HEK293 (cell line): ENCODE measurements at regions not wholly inside any gene's neighbourhood (a gene's known extent, or its start where the extent isn't known, plus 50 kb on each side); places are given as distances from the start of the nearest gene placed in this dataset.

Experiments
- CTCF ChIA-PET: fragments of 350-600 bp; formaldehyde crosslinking; extraction: SDS; loops from one replicate; lab custom pipeline; 2021; ENCODE audit warnings: antibody characterized with exemption; lab: Yijun Ruan, JAX
- POLR2A ChIA-PET: fragments of 300-600 bp; formaldehyde crosslinking; extraction: SDS; loops from one replicate; lab custom pipeline; 2020; ENCODE audit warnings: antibody characterized with exemption, inconsistent platforms; lab: Yijun Ruan, JAX
- H3K27ac ChIP-seq: fragments of 200-500 bp; sonication (Bioruptor generic); 2 replicates; pipeline ENCODE4 v1.5.1; 2014; ENCODE audit warnings: low read depth, low read length, control low read depth, inconsistent platforms; ENCODE audit errors: extremely low read depth
- H3K36me3 ChIP-seq, 2 experiments: fragments of 200-500 bp in 1 of 2; sonication (Bioruptor generic) in 1 of 2; 1 replicate in 1 of 2; 2 replicates in 1 of 2; pipeline ENCODE4 v1.5.1; 2014 to 2017; ENCODE audit warnings: inconsistent platforms in 2 of 2, low read length in 2 of 2; ENCODE audit not compliant: control insufficient read depth in 2 of 2, insufficient read depth in 1 of 2
- H3K4me1 ChIP-seq: fragments of 200-500 bp; sonication (Bioruptor generic); 2 replicates; pipeline ENCODE4 v1.5.1; 2014; ENCODE audit warnings: mild to moderate bottlenecking, low read length, inconsistent platforms; ENCODE audit not compliant: control insufficient read depth, insufficient read depth
- H3K4me3 ChIP-seq: 2 replicates; pipeline ENCODE4 v1.5.1; 2011; ENCODE audit warnings: low read depth, mild to moderate bottlenecking, control low read depth, low read length, moderate library complexity
- H3K9me3 ChIP-seq: fragments of 200-500 bp; sonication (Bioruptor generic); 2 replicates; pipeline ENCODE4 v1.5.1; 2014; ENCODE audit warnings: low read depth, low read length, inconsistent platforms; ENCODE audit not compliant: control insufficient read depth, insufficient read depth
- GLIS2 ChIP-seq: fragments of 450-650 bp; formaldehyde crosslinking; IDR thresholded peaks from 2 replicates; pipeline ENCODE4 v1.5.1; 2016; ENCODE audit warnings: missing biosample characterization, missing genetic modification characterization
- HOXA7 ChIP-seq: sonication (generic); formaldehyde crosslinking; IDR thresholded peaks from 2 replicates; pipeline ENCODE4 v1.8.1; 2022; ENCODE audit warnings: missing genetic modification reagents, borderline replicate concordance
- IKZF3 ChIP-seq: fragments of 450-650 bp; IDR thresholded peaks from 2 replicates; pipeline ENCODE4 v1.5.0; 2018; ENCODE audit warnings: missing biosample characterization, mild to moderate bottlenecking, missing genetic modification characterization, moderate library complexity
- MEIS1 ChIP-seq: sonication (generic); formaldehyde crosslinking; IDR thresholded peaks from 2 replicates; pipeline ENCODE4 v1.8.1; 2022; ENCODE audit warnings: missing genetic modification reagents, mild to moderate bottlenecking, borderline replicate concordance
- OSR2 ChIP-seq: fragments of 450-650 bp; formaldehyde crosslinking; IDR thresholded peaks from 2 replicates; pipeline ENCODE4 v1.5.1; 2016; ENCODE audit warnings: missing biosample characterization, missing genetic modification characterization
- OVOL3 ChIP-seq: fragments of 450-650 bp; formaldehyde crosslinking; IDR thresholded peaks from 2 replicates; pipeline ENCODE4 v1.5.1; 2016; ENCODE audit warnings: missing biosample characterization, missing genetic modification characterization
- SETDB1 ChIP-seq: IDR thresholded peaks from one replicate; pipeline ENCODE4 v1.6.1; 2017; ENCODE audit warnings: mild to moderate bottlenecking, low read length, moderate library complexity, mixed read lengths; ENCODE audit not compliant: insufficient read length
- WT1 ChIP-seq: fragments of 450-650 bp; formaldehyde crosslinking; IDR thresholded peaks from 2 replicates; pipeline ENCODE4 v1.5.1; 2016; ENCODE audit warnings: missing biosample characterization, missing genetic modification characterization
- ZBTB1 ChIP-seq: fragments of 450-650 bp; formaldehyde crosslinking; IDR thresholded peaks from 2 replicates; pipeline ENCODE4 v1.5.1; 2016; ENCODE audit warnings: missing biosample characterization, missing genetic modification characterization
- ZNF140 ChIP-seq: fragments of 450-650 bp; formaldehyde crosslinking; IDR thresholded peaks from 2 replicates; pipeline ENCODE4 v1.5.1; 2016; ENCODE audit warnings: missing biosample characterization, missing genetic modification characterization
- ZNF174 ChIP-seq: fragments of 450-650 bp; formaldehyde crosslinking; IDR thresholded peaks from 2 replicates; pipeline ENCODE4 v1.5.0; 2017; ENCODE audit warnings: missing biosample characterization, mild to moderate bottlenecking, missing genetic modification characterization
- ZNF366 ChIP-seq: fragments of 450-650 bp; formaldehyde crosslinking; conservative IDR thresholded peaks from 2 replicates; pipeline ENCODE4 v1.5.1; 2016; ENCODE audit warnings: missing biosample characterization, missing genetic modification characterization
- ZNF416 ChIP-seq: fragments of 450-650 bp; formaldehyde crosslinking; IDR thresholded peaks from 2 replicates; pipeline ENCODE4 v1.5.1; 2016; ENCODE audit warnings: missing biosample characterization, missing genetic modification characterization
- ZNF548 ChIP-seq: fragments of 450-650 bp; formaldehyde crosslinking; IDR thresholded peaks from 2 replicates; pipeline ENCODE4 v1.5.1; 2016; ENCODE audit warnings: missing biosample characterization, missing genetic modification characterization
- ZNF549 ChIP-seq: fragments of 450-650 bp; IDR thresholded peaks from 2 replicates; pipeline ENCODE4 v1.5.1; 2018; ENCODE audit warnings: missing biosample characterization, missing genetic modification characterization, mild to moderate bottlenecking, inconsistent platforms, moderate library complexity
- ZNF558 ChIP-seq: fragments of 450-650 bp; formaldehyde crosslinking; IDR thresholded peaks from 2 replicates; pipeline ENCODE4 v1.5.1; 2016; ENCODE audit warnings: missing biosample characterization, missing genetic modification characterization
- ZNF610 ChIP-seq: fragments of 450-650 bp; formaldehyde crosslinking; IDR thresholded peaks from 2 replicates; pipeline ENCODE4 v1.5.1; 2016; ENCODE audit warnings: missing biosample characterization, missing genetic modification characterization, borderline replicate concordance
- ZNF621 ChIP-seq: fragments of 450-650 bp; formaldehyde crosslinking; IDR thresholded peaks from 2 replicates; pipeline ENCODE4 v1.5.1; 2017; ENCODE audit warnings: missing biosample characterization, missing genetic modification characterization
- ZNF707 ChIP-seq: fragments of 450-650 bp; formaldehyde crosslinking; IDR thresholded peaks from 2 replicates; pipeline ENCODE4 v1.5.1; 2016; ENCODE audit warnings: missing biosample characterization, missing genetic modification characterization
- ZNF792 ChIP-seq: fragments of 450-650 bp; formaldehyde crosslinking; IDR thresholded peaks from 2 replicates; pipeline ENCODE4 v1.5.1; 2016; ENCODE audit warnings: missing biosample characterization, missing genetic modification characterization
- TF ChIP-seq, protein P1 (sequence below): fragments of 450-650 bp; formaldehyde crosslinking; IDR thresholded peaks from 2 replicates; pipeline ENCODE4 v1.5.1; 2016; ENCODE audit warnings: missing biosample characterization, missing genetic modification characterization
- TF ChIP-seq, protein P2 (sequence below): fragments of 450-650 bp; formaldehyde crosslinking; IDR thresholded peaks from 2 replicates; pipeline ENCODE4 v1.5.1; 2016; ENCODE audit warnings: missing biosample characterization, missing genetic modification characterization

DNA sequence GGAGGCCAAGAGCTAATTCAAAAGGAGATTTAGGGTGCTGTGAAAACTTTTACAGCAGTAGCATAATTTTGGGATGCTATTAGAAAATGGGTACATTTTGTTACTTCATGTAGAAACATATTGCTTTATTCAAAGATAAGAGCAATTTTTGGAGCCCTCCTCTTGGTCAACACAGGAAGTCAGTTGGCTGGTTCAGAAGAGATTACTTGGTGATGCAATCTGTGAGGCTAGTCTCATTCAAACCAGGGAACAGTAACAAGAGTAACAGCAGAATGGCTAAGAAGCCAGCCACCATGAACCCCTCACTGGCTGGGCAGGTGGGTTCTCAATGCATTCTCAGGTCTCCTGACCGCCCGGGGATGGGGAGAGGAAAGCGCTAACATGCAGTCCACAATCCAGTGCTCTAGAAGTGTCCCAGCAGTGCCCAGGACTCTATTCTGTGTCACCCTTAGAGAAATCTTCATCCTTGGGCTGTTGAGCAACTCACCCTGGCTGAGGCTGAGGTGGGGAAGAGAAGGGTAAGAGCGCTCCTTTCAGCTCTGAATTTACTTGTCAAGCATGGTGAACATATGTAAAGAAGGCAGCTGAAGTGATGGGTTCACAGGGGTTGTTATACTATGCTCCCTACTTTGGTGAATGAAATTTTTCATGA, 262.2 kb upstream of the UBASH3B start:
- Histone ChIP-seq H3K4me1 (no peaks in the 10 kb centered on the region), H3K4me3 (no peak overlapping the region), H3K27ac (no peak overlapping the region), H3K9me3 (no peaks in the 10 kb centered on the region), H3K36me3 (no peaks in the 10 kb centered on the region)
- TF ChIP-seq OVOL3 (no peak), IKZF3 (no peak), ZNF174 (no peak)
- CTCF ChIA-PET, result no interaction called here
- POLR2A ChIA-PET, result no interaction called here

DNA sequence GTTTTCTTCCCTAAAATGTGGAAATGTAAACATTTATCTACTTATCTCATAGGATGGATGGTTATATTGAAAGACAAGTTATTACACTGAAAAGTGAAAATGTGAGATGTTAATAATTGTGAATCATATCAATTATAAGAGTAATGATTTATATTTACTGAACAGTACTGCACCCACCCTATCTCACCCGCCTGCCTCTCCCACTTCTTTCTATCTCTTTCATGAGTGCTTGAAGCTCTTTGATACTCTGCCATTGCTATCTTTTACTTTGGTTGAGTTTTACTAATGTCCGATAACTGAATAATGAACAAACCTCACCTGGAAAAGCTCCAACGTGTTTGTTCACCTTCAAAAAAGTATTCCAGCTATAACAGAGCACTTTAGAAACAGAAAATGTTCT, 263.0 kb upstream of the UBASH3B start:
- CTCF ChIA-PET, result no interaction called here
- TF ChIP-seq ZBTB1 (tag by site-specific recombination) (no peak), ZNF549 (tag by site-specific recombination) (no peak), GLIS2 (tag by site-specific recombination) (no peak), SETDB1 (no peak), ZNF548 (tag by site-specific recombination) (no peak), ZNF558 (tag by site-specific recombination) (no peak), ZNF416 (tag by site-specific recombination) (no peak), ZNF366 (tag by site-specific recombination) (no peak), WT1 (tag by site-specific recombination) (no peak), ZNF610 (tag by site-specific recombination) (no peak), ZNF140 (tag by site-specific recombination) (no peak), ZNF707 (tag by site-specific recombination) (no peak), ZNF792 (tag by site-specific recombination) (no peak)
- TF ChIP-seq, protein P1, sequence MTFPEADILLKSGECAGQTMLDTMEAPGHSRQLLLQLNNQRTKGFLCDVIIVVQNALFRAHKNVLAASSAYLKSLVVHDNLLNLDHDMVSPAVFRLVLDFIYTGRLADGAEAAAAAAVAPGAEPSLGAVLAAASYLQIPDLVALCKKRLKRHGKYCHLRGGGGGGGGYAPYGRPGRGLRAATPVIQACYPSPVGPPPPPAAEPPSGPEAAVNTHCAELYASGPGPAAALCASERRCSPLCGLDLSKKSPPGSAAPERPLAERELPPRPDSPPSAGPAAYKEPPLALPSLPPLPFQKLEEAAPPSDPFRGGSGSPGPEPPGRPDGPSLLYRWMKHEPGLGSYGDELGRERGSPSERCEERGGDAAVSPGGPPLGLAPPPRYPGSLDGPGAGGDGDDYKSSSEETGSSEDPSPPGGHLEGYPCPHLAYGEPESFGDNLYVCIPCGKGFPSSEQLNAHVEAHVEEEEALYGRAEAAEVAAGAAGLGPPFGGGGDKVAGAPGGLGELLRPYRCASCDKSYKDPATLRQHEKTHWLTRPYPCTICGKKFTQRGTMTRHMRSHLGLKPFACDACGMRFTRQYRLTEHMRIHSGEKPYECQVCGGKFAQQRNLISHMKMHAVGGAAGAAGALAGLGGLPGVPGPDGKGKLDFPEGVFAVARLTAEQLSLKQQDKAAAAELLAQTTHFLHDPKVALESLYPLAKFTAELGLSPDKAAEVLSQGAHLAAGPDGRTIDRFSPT, result no peak
- H3K4me1 ChIP-seq, result no peaks in the 10 kb centered on the region
- no peaks in the 10 kb centered on the region for H3K9me3 ChIP-seq
- POLR2A ChIA-PET, result interaction anchor here (0.6 kb wide), 1 partner anchor 529 kb away, joined by 3 read pairs; no protein-coding TSS in a partner anchor
- no peak overlapping the region for H3K4me3 ChIP-seq
- H3K36me3 ChIP-seq, result no peaks in the 10 kb centered on the region
- no peak overlapping the region for H3K27ac ChIP-seq

DNA sequence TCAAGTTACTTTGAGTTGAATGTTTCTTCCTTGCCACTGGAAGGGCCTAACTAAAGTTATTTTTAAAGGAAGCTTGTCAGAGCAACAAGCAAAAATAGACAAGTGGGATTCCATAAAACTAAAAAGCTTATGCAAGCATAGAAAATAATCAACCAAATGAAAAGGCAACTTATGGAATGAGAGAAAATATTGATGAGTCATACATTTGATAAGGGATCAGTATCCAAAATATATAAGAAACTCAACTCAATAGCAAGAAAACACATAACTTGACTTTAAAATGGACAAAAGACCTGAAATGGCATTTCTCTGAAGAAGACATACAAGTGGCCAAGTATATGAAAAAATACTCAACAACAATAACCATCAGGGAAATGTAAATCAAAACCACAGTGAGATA, 264.5 kb upstream of the UBASH3B start:
- POLR2A ChIA-PET, result no interaction called here
- Histone ChIP-seq H3K4me1 (no peaks in the 10 kb centered on the region), H3K27ac (no peak overlapping the region), H3K36me3 (no peaks in the 10 kb centered on the region), H3K4me3 (no peak overlapping the region), H3K9me3 (no peaks in the 10 kb centered on the region)
- TF ChIP-seq HOXA7 (CRISPR knock-in tag) (no peak), ZNF621 (tag by site-specific recombination) (no peak), OSR2 (tag by site-specific recombination) (no peak), MEIS1 (CRISPR knock-in tag) (no peak)
- TF ChIP-seq, protein P2, sequence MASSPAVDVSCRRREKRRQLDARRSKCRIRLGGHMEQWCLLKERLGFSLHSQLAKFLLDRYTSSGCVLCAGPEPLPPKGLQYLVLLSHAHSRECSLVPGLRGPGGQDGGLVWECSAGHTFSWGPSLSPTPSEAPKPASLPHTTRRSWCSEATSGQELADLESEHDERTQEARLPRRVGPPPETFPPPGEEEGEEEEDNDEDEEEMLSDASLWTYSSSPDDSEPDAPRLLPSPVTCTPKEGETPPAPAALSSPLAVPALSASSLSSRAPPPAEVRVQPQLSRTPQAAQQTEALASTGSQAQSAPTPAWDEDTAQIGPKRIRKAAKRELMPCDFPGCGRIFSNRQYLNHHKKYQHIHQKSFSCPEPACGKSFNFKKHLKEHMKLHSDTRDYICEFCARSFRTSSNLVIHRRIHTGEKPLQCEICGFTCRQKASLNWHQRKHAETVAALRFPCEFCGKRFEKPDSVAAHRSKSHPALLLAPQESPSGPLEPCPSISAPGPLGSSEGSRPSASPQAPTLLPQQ (tag by site-specific recombination), result no peak
- CTCF ChIA-PET, result no interaction called here
